NCI-H2196 (cell line): ENCODE measurements at regions not wholly inside any gene's neighbourhood (a gene's known extent, or its start where the extent isn't known, plus 50 kb on each side); places are given as distances from the start of the nearest gene placed in this dataset.

ENCODE experiments used
- DNase-seq: peaks from one replicate; lab custom pipeline; 2025; ENCODE audit not compliant: unreplicated experiment; lab: John Stamatoyannopoulos, UW

DNA sequence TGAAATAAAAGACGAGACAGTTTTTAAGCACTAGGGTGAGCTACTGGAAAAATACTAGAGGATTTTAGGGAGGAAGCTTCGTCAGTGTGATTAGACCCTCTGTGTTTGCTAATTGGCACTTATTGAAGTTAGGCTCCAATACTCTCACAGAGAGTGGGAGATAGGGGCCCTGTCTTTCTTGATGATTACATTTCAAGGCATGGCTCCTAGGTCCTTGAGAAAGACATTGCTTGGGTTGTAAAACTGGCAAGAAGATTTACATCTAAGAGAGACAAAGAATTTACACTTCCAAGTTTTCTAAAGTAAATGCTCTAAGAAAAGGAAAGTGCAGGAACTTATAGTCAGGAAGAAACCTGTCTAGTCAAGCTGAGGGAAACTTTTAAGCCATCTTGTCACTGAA lies 183.2 kb downstream of the C12orf50 start:
- no peak for DNase-seq

DNA sequence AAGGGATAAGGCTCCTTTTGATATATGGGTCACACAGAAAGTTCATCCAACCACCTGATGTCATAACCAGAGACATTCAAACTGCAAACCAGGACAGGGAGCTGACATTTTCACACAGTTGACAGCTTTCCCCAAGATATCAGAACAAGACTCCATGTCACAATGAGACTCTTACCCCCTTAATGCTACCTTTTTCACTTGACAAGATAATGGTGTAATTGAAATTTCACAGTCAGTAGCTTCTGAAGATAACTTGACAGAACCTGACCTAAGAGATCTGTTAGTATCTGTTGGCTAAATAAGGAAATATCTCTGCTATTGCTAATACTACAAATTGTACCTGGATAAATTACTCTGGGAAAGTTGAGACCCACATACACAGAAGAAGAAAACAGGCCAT lies 187.3 kb downstream of the C12orf50 start:
- no peak for DNase-seq

DNA sequence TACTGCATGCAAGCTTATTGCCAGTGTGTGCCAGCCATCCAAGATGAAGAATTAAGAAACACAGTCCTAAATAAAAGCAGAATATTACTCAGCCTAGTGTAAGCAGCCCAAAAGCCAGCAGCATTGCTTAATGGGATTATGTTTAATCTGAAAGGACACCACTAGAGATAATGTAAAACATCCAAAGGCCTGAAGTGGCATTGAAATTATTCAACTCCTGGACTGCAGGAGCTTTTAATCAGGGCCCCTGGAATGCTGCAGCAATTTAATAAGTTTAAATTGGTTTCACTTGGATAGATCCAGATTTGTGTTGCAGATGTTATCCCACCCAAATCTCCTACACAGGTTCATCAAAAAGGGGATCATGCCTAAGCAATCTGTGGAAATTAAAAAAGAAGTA lies 193.0 kb downstream of the C12orf50 start:
- no peak for DNase-seq

DNA sequence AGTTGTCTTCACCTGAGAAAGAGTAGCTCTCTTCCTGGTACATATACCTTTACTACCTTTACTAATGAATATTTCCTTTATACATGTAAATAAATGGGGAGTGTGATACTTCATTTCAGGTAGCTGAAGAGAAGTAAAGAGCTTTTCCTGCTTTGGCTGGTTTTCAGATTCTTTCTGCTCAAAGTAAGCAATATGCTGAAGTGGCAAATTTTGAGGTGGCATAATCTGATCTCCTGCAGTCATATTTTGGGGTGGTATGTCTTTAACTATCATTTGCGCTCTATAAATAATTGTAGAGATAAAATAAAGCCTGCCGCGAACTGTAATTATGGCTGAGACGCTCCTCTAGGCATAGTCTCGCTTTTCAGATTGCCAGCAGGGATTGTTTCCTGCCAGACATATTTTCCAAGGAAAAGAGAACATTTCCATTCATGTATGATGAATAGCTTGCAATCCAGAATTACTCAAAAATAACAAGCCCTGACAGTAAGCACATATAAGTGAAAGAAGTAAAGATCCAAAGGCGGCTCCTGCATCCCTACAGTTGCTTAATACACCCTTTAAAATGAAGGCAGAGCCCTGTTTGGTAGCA lies 200.7 kb downstream of the C12orf50 start:
- DNase-seq = no peak

DNA sequence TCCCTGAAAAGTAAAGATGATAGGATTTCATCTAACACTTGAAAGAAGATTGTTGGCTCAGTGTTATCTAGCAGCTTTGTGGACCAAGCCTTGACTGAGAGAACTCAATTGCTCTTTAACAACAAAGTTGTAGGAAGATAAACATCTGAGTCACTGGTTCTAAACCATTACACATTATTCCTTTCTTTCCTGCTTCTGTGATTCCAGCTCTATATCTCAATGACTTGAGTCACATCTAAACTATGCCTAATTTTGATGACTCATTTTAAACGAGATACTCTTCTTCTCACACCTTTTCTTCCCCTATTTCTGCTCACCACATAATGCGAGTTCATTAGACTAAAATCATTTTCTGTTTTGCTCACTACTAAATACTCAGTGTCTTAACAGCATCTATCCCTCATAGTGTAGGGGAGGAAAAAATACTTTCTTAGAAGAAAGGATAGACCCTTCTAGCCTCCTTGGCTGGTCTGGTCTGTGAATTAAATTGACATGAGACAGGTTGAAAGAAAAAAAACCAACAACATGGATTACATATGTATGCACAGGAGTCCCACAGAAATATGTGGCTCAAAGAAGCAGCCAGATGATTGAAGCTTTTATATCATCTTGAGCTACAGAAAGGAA lies 201.4 kb downstream of the C12orf50 start:
- no peak for DNase-seq

DNA sequence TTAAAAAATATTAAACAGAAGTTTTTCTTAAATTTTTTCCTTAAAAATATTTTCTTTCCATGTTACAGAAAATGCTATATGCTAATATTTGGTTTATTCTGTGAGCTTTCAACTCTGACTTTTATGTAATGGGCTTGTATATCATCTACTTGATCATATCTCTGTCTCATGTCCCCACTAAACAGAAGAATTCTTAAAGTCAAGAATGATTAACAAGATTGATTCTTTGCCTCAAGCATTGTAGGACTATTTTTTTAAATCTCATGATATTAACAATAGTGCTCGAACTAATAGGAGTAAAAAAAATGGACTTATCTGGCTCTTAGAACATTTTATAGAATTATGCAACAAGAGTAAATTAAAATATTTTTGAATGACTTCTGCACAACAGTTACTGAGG lies 206.3 kb downstream of the C12orf50 start:
- no peak for DNase-seq

DNA sequence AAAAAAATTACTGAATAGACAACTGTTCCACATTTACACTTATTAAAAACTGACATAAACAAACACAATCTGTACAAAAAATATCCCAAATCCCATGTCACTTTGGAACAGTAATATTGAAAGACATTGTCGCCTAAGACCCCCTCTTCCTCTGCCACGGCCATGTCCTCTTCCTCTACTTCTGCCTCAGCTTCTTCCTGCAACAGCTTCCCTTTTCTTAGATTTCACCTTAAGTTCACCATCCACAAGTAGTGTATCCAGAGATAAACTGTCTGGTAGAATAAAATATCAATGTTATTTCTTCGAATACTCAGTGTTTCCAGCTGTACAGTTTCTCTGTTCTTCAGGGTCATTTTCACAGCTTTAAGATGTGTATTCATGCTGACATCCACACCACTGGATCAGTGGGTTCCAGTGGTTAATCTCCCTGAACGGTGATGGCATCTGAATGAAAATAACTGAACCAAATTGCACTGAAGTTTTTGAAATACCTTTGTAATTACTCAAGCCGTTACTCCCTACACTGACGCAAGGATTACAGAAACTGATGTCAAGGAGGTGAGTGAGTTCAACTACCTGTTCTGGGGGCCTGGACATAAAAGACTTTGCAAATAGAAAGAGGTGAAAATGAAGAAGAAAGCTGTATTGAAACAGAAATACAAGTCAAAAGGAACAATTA lies 208.5 kb downstream of the C12orf50 start:
- DNase-seq = no peak

DNA sequence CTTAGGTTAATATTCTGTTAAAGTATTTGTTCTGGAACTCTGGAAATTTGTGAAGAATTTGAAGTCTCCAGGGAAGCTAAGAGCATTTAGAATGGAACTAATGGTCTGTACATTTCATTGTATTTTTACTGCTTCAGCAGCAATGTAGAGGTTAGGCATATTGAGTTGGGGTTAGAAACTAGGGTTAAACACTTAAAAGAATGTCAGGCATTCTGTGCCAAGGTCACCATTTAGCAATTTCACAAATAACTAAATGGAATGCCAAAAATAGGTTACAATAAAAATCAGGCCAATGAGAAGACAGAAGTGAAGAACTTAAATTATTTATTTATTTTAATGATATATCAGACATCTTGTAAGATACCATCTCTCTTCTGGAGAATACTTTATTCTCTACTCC lies 210.8 kb downstream of the C12orf50 start:
- no peak for DNase-seq

DNA sequence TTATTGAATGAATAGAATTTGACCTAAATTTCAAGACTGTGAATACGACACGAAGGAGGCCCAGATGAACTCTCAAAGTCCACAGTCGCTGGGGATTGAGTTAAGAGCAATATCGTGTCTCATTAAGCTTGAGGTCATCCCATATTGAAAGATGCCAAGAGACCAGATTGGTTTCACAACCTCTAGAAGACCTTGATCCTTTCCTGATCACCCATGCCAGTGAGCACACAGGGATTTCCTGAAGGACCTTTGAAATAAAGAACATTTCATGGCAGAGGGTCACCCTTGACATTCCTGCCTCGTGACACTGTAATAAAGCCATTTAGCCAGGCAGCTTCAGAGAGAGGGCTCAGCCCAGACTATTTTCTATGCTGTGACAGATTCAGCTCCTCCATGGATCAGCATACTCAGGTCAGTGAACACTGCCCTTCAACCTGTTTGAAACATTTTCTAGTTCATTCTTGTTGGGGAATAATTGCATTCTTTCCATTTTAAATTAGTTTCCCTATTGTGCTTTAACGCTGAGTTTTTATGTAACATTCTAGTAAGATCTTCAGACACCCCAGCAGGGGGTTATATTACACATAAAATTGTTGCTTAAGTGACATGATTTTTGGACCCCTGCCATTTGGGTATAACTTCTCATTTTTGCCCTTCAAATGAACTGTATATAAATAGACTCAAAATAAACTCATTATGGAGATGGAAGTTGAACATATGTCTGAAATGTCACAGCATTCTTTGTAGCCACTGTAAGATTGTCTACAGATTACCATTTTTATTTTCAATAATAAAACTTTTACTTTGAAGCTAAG lies 213.2 kb downstream of the C12orf50 start:
- DNase-seq = no peak

DNA sequence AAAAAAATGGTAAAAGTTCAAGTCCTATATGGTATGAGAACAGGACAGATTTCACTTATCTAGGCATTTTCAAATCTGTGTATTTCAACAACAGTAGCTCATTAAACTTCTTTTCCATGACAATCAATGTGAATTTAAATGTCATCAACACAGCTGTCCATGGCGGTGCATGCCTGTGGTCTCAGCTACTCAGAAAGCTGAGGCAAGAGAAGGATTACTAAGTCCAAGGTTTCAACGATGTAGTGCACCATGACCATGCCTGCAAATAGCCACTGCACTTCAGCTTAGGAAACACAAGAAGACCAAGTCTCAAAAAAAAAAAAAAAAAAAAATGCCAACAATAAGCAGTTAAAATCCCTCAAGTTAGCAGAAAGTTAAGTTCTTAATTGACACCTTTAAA lies 214.6 kb downstream of the C12orf50 start:
- no peak for DNase-seq

DNA sequence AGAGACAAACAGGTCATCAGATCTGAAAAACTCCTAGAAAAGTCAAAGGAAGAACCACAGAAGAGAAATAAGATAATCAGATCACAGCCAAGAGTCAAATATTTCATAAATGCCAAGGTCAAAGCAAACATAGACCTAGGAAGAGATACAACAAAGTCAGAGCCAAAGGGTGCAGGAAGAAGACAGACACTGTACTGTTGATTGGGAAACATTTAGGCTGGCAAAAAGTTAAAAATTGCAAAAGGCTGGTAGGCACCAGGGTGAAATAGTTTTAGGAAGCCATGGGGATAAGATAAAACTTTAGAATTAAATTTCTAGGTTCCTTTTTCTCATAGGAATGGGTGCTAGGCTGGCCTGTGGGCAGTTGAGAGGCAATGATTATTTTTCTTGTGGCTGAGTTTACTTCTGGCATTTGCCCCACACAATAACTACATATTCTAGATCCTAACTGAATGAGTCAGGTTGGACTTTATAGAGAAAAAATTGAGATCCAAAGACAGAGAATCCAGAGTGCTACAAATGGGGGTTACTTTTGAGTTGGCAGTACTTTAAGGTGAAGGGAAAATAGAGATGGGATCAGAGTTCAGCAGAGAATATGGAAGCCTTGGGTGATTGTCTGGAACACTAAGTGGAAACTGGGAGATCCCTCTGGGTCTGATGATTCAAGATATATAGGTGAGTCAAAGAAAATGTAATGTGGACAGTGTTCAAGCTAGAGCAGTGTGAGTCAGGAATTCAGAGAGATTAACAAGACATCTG lies 215.5 kb downstream of the C12orf50 start:
- DNase-seq = no peak

DNA sequence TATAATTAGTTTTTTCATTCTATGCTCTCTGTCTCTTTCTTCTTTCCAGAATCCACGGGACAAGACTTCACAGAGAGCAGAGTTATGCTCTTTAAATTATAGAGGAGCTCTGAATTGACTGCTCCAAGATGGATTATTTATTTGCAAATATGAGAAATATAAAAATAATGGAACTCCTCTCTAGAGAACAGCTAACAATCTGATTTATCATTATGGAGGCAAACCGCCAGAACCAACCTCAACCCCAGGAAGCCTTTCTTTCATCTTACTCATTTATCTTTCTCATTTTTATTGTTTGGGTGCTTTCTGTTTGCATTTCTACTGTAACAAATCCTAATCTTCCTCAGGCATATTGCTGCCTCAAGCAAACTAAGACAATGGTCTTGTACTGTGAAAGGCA lies 216.5 kb downstream of the C12orf50 start:
- no peak for DNase-seq

DNA sequence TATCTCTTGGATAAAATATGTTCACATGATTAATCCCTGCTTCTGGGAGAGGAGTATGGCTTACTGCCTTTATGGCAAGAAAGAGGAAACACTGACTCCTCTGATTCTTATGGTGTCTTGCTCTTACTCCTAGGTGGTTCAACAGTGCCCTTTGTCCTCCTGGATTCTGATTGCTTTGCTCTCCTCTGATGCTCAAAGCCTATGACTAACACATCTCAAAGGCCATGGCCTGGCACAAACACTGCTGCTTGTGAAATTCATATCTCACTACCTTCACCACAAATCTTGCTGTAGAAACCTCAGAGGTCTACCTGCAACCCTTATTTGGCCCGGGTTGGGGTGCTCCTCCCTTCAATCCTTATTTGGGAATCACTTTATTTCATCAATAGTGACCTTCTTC lies 217.2 kb downstream of the C12orf50 start:
- no peak for DNase-seq

DNA sequence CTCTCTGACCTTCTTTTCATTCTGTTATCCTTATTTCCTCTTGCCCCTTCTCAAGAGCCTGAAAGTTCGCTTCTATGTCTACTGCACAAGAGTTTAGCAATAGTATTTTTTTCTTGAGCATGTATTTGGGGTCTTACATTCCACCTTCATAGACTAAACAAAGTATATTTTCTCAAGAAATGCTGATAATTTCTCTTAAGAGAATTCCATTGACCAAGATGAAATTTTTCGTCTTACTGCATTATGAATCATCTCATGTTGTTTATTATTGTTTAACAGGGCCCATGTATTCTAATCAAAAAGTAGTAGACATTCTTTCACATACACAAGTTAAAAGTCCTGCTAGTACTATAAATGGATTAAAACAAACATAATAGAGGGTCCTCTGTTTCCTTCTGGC lies 219.3 kb downstream of the C12orf50 start:
- no peak for DNase-seq

DNA sequence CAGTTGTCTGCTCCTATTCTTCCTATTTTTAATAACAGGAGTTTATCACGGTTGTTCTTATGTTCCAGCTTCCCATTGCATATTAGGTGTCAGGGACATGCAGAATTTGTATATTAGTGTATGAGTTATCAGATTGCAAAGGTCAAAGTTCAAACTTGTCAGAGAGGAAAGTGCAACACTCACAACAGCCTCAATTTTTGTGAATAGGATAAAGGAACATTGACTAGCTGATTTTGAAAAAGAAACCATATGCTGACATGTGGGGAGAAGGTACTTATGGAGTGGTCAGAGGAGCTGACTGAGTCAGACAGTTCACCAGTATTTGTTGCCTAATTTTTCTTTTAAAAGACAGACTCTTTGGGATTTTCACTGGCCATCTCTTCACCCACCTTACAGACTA lies 222.1 kb downstream of the C12orf50 start:
- DNase-seq = no peak

DNA sequence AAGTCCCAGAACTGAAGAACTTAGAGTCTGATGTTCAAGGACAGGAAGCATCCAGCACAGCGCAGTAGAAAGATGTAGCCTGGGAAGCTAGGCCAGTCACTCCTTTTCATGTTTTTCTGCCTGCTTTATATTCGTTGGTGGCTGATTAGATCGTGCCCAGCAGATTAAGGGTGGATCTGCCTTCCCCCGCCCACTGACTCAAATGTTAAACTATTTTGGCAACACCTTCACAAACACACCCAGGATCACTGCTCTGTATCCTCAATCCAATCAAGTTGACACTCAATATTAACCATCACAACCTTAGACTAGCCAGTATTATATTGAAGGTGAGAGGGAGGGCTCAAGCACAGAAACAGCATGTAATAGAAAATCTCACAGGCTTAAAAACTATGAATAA lies 222.9 kb downstream of the C12orf50 start:
- DNase-seq = no peak

DNA sequence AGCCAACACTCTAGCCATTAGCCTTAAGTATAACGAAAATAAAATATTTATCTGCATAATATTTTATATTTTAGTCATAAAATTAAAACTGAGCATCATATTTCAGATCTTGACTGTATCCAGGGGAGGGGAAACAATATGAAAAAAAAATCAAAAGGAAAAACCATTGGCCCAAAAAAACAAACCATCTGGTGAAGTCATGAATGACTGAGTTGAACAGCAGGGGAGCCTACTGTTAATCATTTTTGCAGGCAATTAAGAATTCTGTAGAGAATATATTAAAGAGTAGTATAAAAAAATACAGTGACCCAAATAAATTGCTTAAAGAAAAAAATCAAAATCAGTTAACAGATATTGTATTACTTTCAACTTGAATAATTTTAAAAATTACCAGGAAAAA lies 224.8 kb downstream of the C12orf50 start:
- no peak for DNase-seq

DNA sequence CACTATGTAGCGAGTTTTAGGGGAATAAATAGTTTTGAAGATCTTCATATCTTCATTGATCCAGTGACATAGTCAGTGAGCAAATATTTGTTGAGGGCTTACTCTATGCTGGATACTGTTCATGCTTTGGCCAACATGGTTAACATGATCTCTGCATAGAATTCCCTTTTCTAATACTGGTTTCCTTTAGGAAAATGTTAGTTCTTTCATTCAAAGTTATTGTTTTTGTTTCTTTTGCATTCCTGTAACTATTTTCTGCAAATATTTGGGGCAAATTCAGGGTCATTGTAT lies 226.5 kb downstream of the C12orf50 start:
- no peak for DNase-seq

DNA sequence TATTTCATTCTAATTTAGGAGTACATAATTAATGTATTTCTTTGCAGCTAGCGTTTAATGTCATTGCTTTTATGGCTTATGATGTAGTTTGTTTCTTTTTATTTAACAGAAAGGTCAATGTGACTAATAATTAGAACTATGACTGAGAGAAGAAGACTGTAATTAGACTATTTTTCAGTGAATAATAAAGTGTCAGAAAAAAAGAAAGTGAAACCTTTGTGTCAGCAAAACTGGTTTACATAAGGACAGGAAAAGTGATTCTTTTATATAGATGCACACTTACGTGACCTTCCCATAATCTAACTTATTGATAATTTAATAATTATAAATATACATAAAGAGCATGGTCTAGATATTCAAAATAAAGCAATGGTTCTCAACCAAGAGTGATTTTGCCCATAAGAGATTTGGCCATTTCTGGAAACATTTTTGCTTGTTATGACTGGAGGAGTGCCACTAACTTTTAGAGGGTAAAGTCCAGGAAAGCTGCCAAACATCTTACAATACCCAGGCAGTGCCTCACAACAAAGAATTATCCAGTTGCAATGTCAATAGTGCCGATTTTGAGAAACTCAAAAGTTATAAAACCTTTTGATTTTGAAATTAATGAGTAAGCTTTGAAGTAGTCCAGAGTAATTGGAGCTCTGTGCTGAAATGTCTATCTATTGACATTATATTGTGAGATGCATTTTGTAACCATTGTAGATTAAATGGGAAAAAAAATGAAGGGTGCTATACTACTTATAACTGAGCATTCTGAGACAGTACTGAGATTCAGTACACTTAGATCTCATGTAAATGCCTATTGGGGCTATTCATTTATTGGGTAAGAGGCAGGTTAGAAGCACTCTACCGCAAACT lies 227.1 kb downstream of the C12orf50 start:
- no peak for DNase-seq

DNA sequence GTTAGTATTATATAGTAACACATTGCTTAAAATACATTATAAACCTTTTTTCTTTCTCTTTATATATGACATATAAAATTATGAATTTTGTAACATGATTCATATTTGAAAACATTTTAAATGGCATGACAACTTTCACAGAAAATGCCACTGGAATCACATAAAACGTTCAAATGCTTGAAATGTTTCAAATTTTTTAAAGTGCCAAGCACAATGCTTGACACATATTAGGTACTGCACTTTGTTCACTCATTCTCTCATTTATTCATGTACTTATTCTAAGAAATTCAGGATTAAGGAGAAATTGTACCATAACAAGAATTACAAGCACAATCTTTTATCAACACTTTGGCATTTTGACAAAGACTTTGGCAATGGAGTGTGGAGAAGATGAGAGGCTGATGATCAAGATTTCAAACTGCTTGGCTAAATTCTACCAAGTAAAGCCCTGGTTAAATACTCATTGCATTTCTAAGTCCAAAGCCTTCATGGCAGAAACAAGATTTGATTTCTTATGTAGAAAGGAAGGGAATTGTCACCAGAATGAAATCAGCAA lies 232.2 kb downstream of the C12orf50 start:
- DNase-seq = no peak
